Endothelial cell of umbilical vein (primary cell): ENCODE measurements at regions not wholly inside any gene's neighbourhood (a gene's known extent, or its start where the extent isn't known, plus 50 kb on each side); places are given as distances from the start of the nearest gene placed in this dataset.

Experiments used
- BruUV-seq: library from RNA; stranded (reverse); fragments of 400-500 nt; replicated peaks from 2 replicates; lab custom pipeline; 2021; lab: Mats Ljungman, UMichigan
- CTCF ChIA-PET: fragments of 300-600, 350-600 bp; sonication (Branson Sonifier 250); formaldehyde crosslinking; loops from one replicate; lab custom pipeline; 2021; ENCODE audit warnings: antibody characterized with exemption, inconsistent platforms; lab: Charles Lee
- POLR2A ChIA-PET: fragments of 300-600, 350-600 bp; sonication (Branson Sonifier 250); formaldehyde crosslinking; loops from one replicate; lab custom pipeline; 2021; ENCODE audit warnings: antibody characterized with exemption, inconsistent platforms; lab: Charles Lee
- DNase-seq: peaks from one replicate; pipeline ENCODE4 v3.0.0-alpha.2; 2011; ENCODE audit warnings: low read depth, low spot score
- FAIRE-seq: peaks from 2 replicates; lab custom pipeline; 2011; peaks lifted over from hg19 to GRCh38; lab: Jason Lieb, UNC
- H2AFZ ChIP-seq: 2 replicates; pipeline ENCODE4 v1.6.0; 2012; ENCODE audit warnings: low read depth, low read length, control low read depth, inconsistent platforms
- H3K27ac ChIP-seq: 2 replicates; pipeline ENCODE4 v1.5.1; 2011; ENCODE audit warnings: low read depth, mild to moderate bottlenecking, control low read depth, low read length, moderate library complexity; ENCODE audit not compliant: insufficient read depth
- H3K27me3 ChIP-seq, 2 experiments: 2 replicates each; pipeline versions ENCODE4 v1.6.0 to v1.6.1; 2011; ENCODE audit warnings: low read length in 2 of 2, mixed read lengths in 1 of 2; ENCODE audit not compliant: control insufficient read depth in 2 of 2, insufficient read depth in 2 of 2
- H3K36me3 ChIP-seq, 2 experiments: 2 replicates in 1 of 2; 3 replicates in 1 of 2; pipeline ENCODE4 v1.5.1; 2011; ENCODE audit warnings: low read length in 2 of 2, mild to moderate bottlenecking in 1 of 2, moderate library complexity in 1 of 2; ENCODE audit not compliant: control insufficient read depth in 2 of 2, insufficient read depth in 2 of 2; ENCODE audit errors: extremely low read depth in 1 of 2
- H3K4me1 ChIP-seq: 3 replicates; pipeline ENCODE4 v1.5.1; 2011; ENCODE audit warnings: mild to moderate bottlenecking, low read length; ENCODE audit not compliant: control insufficient read depth, insufficient read depth; ENCODE audit errors: extremely low read depth
- H3K4me2 ChIP-seq: 2 replicates; pipeline ENCODE4 v1.6.1; 2011; ENCODE audit warnings: low read length, control low read depth, mixed read lengths; ENCODE audit not compliant: insufficient read depth
- H3K4me3 ChIP-seq, 3 experiments: fragments of 200-600 bp in 1 of 3; sonication (generic), shearing (Covaris generic) in 1 of 3; replicated peaks in 1 of 3; 2 replicates each; pipeline ENCODE4 v1.5.1; 2011 to 2016; ENCODE audit warnings: control low read depth in 3 of 3, low read length in 3 of 3, mild to moderate bottlenecking in 2 of 3, inconsistent platforms in 1 of 3, low read depth in 1 of 3, moderate library complexity in 1 of 3; ENCODE audit not compliant: insufficient read depth in 1 of 3
- H3K79me2 ChIP-seq: 2 replicates; pipeline ENCODE4 v1.6.0; 2012; ENCODE audit warnings: low read length, inconsistent platforms; ENCODE audit not compliant: control insufficient read depth, insufficient read depth
- H3K9ac ChIP-seq: replicated peaks from 2 replicates; pipeline ENCODE3; 2011; ENCODE audit warnings: low read length, control low read depth; ENCODE audit not compliant: insufficient read depth; ENCODE audit errors: extremely low read depth
- H3K9me1 ChIP-seq: replicated peaks from 3 replicates; pipeline ENCODE4 v1.6.0; 2011; ENCODE audit warnings: mild to moderate bottlenecking, low read length; ENCODE audit not compliant: control insufficient read depth, insufficient read depth; ENCODE audit errors: extremely low read depth
- H3K9me3 ChIP-seq: replicated peaks from 2 replicates; pipeline ENCODE4 v1.5.1; 2012; ENCODE audit warnings: low read length, inconsistent platforms; ENCODE audit not compliant: control insufficient read depth, insufficient read depth
- H4K20me1 ChIP-seq: replicated peaks from 2 replicates; pipeline ENCODE3; 2011; ENCODE audit warnings: mild to moderate bottlenecking, low read length; ENCODE audit not compliant: control insufficient read depth, insufficient read depth; ENCODE audit errors: extremely low read depth
- CTCF ChIP-seq, 2 donors: IDR thresholded peaks; 1 replicate in 1 of 2; 2 replicates in 1 of 2; pipeline ENCODE4 v1.5.1; 2011; ENCODE audit warnings: low read length in 2 of 2, mild to moderate bottlenecking in 2 of 2, moderate library complexity in 2 of 2, control low read depth in 1 of 2, inconsistent platforms in 1 of 2, low read depth in 1 of 2; ENCODE audit not compliant: insufficient read depth in 1 of 2; ENCODE audit errors: extremely low read depth in 1 of 2
- EZH2 ChIP-seq: IDR thresholded peaks from 2 replicates; pipeline ENCODE4 v1.6.1; 2012; ENCODE audit warnings: borderline replicate concordance, low read depth, mild to moderate bottlenecking, moderate library complexity, low read length, inconsistent platforms; ENCODE audit not compliant: severe bottlenecking
- FOS ChIP-seq: IDR thresholded peaks from 2 replicates; pipeline ENCODE4 v1.6.1; 2011; ENCODE audit warnings: mild to moderate bottlenecking, low read length, moderate library complexity, borderline replicate concordance; ENCODE audit not compliant: insufficient read depth
- GATA2 ChIP-seq: IDR thresholded peaks from 2 replicates; pipeline ENCODE4 v1.7.0; 2011; ENCODE audit warnings: low read depth, mild to moderate bottlenecking, moderate library complexity, mixed read lengths, low read length; ENCODE audit not compliant: insufficient read length, insufficient read depth
- JUN ChIP-seq: IDR thresholded peaks from 2 replicates; pipeline ENCODE4 v1.6.1; 2011; ENCODE audit warnings: borderline replicate concordance, low read depth; ENCODE audit not compliant: insufficient read length, insufficient read depth
- MAX ChIP-seq: IDR thresholded peaks from 2 replicates; pipeline ENCODE4 v1.6.1; 2011; ENCODE audit not compliant: insufficient read depth, insufficient read length
- MYC ChIP-seq: IDR thresholded peaks from one replicate; pipeline ENCODE4 v1.6.1; 2011; ENCODE audit warnings: mild to moderate bottlenecking, low read depth, low read length
- POLR2A ChIP-seq: IDR thresholded peaks from 2 replicates; pipeline ENCODE4 v1.6.1; 2012; ENCODE audit warnings: low read depth, mild to moderate bottlenecking, control low read depth, low read length
- POLR2AphosphoS5 ChIP-seq: IDR thresholded peaks from 2 replicates; pipeline ENCODE4 v1.6.1; 2012; ENCODE audit warnings: low read depth, mild to moderate bottlenecking, control low read depth, low read length, moderate library complexity; ENCODE audit not compliant: insufficient read depth
- dilution Hi-C: fragments of 300-500 bp; cut with MboI; formaldehyde crosslinking; loops from one replicate; pipeline ENCODE4 v1.15.0; 2019; ENCODE audit warnings: low sequenced_read_pairs; ENCODE audit not compliant: extremely low pct_ligation_motif_present
- intact Hi-C: fragments of 100-400 bp; cut with micrococcal nuclease; formaldehyde crosslinking; loops from one replicate; pipeline ENCODE4 v1.10.0; 2022

- no peak overlapping the region for H3K4me3 ChIP-seq
- intact Hi-C loops: no loop called here
- H3K27ac ChIP-seq: no peak overlapping the region
- no peaks in the 10 kb centered on the region for H3K9me1 ChIP-seq
- no peaks in the 10 kb centered on the region for H3K9me3 ChIP-seq
- no peaks in the 10 kb centered on the region for H3K27me3 ChIP-seq
- no peak overlapping the region for H3K4me2 ChIP-seq
- H3K9ac ChIP-seq: no peak overlapping the region
- DNase-seq: no peak
- H2AFZ ChIP-seq: no peak overlapping the region
- dilution Hi-C loops: no loop called here
- H3K36me3 ChIP-seq: peaks cover 0 to 3% of the 10 kb centered on the region in 2 experiments
- TF ChIP-seq EZH2 (no peak), CTCF (IDR thresholded peaks at IDR 0.05; ENCODE audit: extremely low read depth in 1 of 2, insufficient read depth in 1 of 2, low read depth in 1 of 2, low read length in 2 of 2) (no peak), MAX (no peak), JUN (no peak), GATA2 (no peak), POLR2A (no peak), MYC (no peak), POLR2AphosphoS5 (no peak), FOS (no peak)
- POLR2A ChIA-PET: no interaction called here
- BruUV-seq: no TSS peak
- FAIRE-seq: no peak
- peaks cover 6% of the 10 kb centered on the region for H3K4me1 ChIP-seq
- H3K79me2 ChIP-seq: no peaks in the 10 kb centered on the region
- peaks cover 4% of the 10 kb centered on the region for H4K20me1 ChIP-seq
- CTCF ChIA-PET: interaction anchor here (0.6 to 1.7 kb wide), 5 partner anchors 9 to 76 kb away, joined by 3 to 7 read pairs (median 4); no protein-coding TSS in a partner anchor
Measured at GRCh38 chr6:78513856-78514255, 353.5 kb upstream of the IRAK1BP1 start.
